ENCODE measurements at regions not wholly inside any gene's neighbourhood (a gene's known extent, or its start where the extent isn't known, plus 50 kb on each side); places are given as distances from the start of the nearest gene placed in this dataset.

- intact Hi-C loops (cut with DNase I), result no loop called here
- no peak for ATAC-seq
- H3K9me3 ChIP-seq, result peaks cover 0 to 71% (median 20%) of the 10 kb centered on the region in 11 donors
- H3K27ac ChIP-seq, result no peak overlapping the region
- H3K4me3 ChIP-seq, result no peak overlapping the region
- no peaks in the 10 kb centered on the region for H3K36me3 ChIP-seq
- H3K4me1 ChIP-seq, result no peaks in the 10 kb centered on the region
- TF ChIP-seq CTCF (IDR thresholded peaks at IDR 0.05), result no peak
- no peak for DNase-seq
- H3K27me3 ChIP-seq, result no peaks in the 10 kb centered on the region
Measured at GRCh38 chr5:105702323-105702722, 1968.4 kb downstream of the EFNA5 start.

GRCh38 chr5:105696440-105696839 lies 1974.3 kb downstream of the EFNA5 start:
- H3K27ac ChIP-seq, result no peak overlapping the region
- ATAC-seq (no peak), DNase-seq (no peak)
- H3K4me3 ChIP-seq, result no peak overlapping the region
- TF ChIP-seq CTCF (IDR thresholded peaks at IDR 0.05), result no peak
- 87 to 92% methylated on average over 2 of the region's 2 CpGs for WGBS, 2 donors
- H3K4me1 ChIP-seq, result no peaks in the 10 kb centered on the region
- H3K27me3 ChIP-seq, result no peaks in the 10 kb centered on the region
- intact Hi-C loops (cut with DNase I), result no loop called here
- H3K9me3 ChIP-seq, result peaks cover 0 to 35% (median 4%) of the 10 kb centered on the region in 11 donors
- no peaks in the 10 kb centered on the region for H3K36me3 ChIP-seq

GRCh38 chr5:105695941-105696340 lies 1974.8 kb downstream of the EFNA5 start:
- 75 to 86% methylated on average over 2 of the region's 2 CpGs for WGBS, 2 donors
- no peak overlapping the region for H3K4me3 ChIP-seq
- intact Hi-C loops (cut with DNase I), result no loop called here
- no peaks in the 10 kb centered on the region for H3K4me1 ChIP-seq
- DNase-seq, result no peak
- H3K9me3 ChIP-seq, result peaks cover 0 to 30% (median 0%) of the 10 kb centered on the region in 11 donors
- no peak for ATAC-seq
- H3K36me3 ChIP-seq, result no peaks in the 10 kb centered on the region
- no peaks in the 10 kb centered on the region for H3K27me3 ChIP-seq
- H3K27ac ChIP-seq, result no peak overlapping the region
- no peak for TF ChIP-seq CTCF (IDR thresholded peaks at IDR 0.05)

GRCh38 chr5:105689596-105689995 lies 1981.1 kb downstream of the EFNA5 start:
- H3K9me3 ChIP-seq, result peaks cover 0 to 3% (median 0%) of the 10 kb centered on the region in 11 donors
- DNase-seq (no peak), ATAC-seq (no peak)
- intact Hi-C loops (cut with DNase I), result no loop called here
- H3K36me3 ChIP-seq, result no peaks in the 10 kb centered on the region
- no peaks in the 10 kb centered on the region for H3K4me1 ChIP-seq
- 95% methylated on average over 3 of the region's 3 CpGs for WGBS, 2 donors
- no peak overlapping the region for H3K27ac ChIP-seq
- H3K4me3 ChIP-seq, result no peak overlapping the region
- no peak for TF ChIP-seq CTCF (IDR thresholded peaks at IDR 0.05)
- no peaks in the 10 kb centered on the region for H3K27me3 ChIP-seq
